ENCODE measurements at regions not wholly inside any gene's neighbourhood (a gene's known extent, or its start where the extent isn't known, plus 50 kb on each side); places are given as distances from the start of the nearest gene placed in this dataset.

- DNase-seq: no peak
Measured at GRCh38 chr5:6161257-6161656, 217.1 kb downstream of the MED10 start.

- no peak for DNase-seq
Measured at GRCh38 chr5:6159832-6160430, 218.4 kb downstream of the MED10 start.

- peak; percentile 70 for DNase-seq
Measured at GRCh38 chr5:6158974-6159831, 219.1 kb downstream of the MED10 start.

- DNase-seq: no peak
Measured at GRCh38 chr5:6154216-6154615, 224.1 kb downstream of the MED10 start.

- no peak for DNase-seq
Measured at GRCh38 chr5:6146271-6146670, 232.1 kb downstream of the MED10 start.

DNA sequence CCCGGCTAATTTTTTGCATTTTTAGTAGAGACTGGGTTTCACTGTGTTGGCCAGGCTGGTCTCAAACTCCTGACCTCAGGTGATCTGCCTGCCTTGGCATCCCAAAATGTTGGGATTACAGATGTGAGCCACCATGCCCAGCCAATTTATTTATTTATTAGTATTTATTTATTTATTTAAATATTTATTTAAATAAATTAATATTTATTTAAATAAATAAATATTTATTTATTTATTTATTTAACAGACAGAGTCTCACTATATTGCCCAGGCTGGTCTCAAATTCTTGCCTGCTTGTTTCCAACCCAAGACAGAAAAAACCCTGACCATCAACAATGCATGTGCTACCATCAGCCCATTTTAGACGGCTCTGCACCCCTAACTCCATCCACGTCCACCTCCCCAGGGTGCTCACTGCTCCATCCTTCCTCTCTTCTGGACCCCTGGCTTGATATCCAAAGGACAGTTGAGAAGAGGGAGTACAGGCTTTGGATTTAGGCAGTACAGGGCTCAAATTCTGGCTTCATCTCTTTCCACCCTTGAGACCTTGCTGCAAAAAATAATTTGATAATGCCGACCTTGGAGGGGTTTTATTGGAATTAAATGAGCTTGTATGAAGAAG lies 232.6 kb downstream of the MED10 start:
- no peak for DNase-seq

DNA sequence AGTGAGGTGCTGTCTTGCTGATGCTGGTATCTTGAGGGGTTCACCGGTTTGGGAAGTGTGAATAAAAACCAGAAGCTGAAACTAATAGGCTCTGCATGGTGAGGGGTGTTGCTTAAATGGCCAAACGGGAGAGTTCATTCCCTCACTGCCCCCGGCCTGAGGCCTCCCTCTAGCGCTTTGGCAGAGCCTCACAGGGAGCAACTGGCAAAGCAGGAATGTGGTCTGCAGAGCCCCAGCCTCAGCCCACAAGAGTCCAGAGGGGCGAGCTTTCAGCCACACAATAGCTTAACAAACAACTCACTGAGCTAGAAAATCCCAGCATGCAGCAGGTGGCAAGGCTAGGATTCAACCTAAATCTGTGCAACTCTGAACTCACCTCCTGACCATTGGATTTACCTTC lies 234.8 kb downstream of the MED10 start:
- no peak for DNase-seq

DNA sequence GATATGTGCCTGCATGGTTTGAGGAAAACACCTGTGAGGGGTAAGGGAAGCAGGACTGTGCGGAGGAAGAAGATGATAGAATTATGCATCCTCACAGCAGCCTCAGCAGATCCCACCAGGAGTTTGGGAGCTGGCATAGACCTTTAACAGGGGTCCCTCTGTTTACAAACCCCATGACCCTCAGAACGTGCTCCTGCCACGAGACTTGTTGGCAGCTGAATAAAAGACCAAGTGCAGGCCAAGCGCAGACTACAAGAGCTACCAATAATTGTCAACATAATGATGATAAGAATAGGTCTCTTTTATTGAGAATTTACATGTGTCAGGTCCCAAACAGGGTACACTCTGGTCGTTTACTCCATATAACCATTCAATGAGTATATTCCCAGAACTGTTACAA lies 236.0 kb downstream of the MED10 start:
- DNase-seq: no peak

DNA sequence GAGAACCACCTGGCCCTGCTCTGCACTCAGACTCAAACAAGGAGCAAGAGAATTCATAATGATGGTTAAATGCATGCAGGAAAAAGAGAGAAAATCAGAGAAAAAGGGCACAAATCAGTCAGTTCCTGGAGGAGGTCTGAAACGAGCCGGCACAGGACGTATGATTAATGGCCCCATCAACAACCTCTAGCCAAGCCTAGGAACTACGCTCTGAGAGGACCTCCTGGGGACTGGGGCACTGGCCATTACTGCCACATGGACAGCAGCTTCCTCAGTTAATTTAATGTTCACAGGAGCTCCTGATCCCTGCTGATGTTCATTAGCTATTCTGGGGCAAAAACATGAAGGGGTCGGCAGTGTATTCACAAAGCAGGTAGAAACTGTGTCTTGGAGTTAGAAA lies 238.1 kb downstream of the MED10 start:
- DNase-seq: no peak

DNA sequence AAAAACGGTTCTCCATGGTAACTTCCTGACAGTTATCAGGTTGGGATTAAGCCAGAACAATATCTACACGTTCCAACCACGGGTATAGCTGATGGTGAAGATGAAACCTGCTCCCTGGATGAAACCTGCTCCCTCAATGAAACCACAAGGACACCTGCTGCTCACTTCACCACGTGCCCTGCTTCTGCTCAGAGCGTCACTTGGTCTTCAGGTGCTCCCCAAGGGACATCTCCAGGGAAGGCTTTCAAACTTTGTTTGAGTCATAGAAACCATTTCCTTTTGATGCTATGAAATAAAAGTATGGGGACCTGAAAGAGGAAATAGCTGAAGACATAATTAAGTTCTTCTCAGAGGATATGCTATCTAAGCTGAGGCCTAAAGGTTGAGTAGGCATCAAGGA lies 242.4 kb downstream of the MED10 start:
- DNase-seq: peak; percentile 5

DNA sequence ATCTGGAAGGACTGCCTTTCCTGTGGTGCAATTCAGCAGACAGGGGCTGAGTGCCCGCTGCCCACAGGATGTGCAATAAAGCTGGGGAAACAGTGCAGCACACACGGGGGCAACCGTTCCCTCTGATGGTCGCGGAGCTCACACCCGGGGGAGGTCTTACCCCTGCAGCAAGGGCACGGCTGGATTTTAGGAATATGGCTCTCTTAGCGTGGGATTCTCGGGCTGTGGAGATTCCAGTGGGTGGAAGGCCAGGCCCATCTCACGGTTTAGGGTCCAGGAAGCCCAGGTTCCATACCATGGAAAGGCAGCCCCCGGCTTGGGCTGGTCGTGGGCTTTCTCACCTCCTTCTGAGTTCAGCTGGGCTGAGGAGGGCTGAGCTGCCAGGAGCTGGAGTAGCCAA lies 244.1 kb downstream of the MED10 start:
- no peak for DNase-seq

- no peak for DNase-seq
Measured at GRCh38 chr5:6125781-6126180, 252.6 kb downstream of the MED10 start.

DNA sequence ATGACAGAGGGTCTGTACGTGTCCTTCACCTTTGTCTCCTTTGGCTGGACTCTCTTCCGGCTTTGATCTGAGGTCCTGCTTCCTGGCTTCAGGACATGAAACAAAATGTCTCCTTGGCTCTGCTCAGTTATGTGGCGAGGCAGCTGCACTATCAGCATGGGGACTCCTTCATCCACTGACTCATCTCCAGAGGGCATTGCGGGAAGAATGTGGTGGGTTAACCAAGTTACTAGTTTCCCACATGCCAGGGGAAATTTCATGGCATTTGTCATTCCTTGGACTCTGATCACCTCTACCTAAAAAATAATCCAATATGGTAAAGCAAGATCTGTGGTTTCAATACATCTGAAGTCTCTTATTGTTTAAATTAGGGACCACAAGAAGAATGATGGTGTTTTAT lies 259.7 kb downstream of the MED10 start:
- DNase-seq: no peak

GRCh38 chr5:6117212-6117611 lies 261.1 kb downstream of the MED10 start:
- DNase-seq: no peak

GRCh38 chr5:6115852-6116251 lies 262.5 kb downstream of the MED10 start:
- no peak for DNase-seq

- no peak for DNase-seq
Measured at GRCh38 chr5:6112538-6112937, 265.8 kb downstream of the MED10 start.

- no peak for DNase-seq
Measured at GRCh38 chr5:6112125-6112524, 266.2 kb downstream of the MED10 start.

GRCh38 chr5:6111131-6111530 lies 267.2 kb downstream of the MED10 start:
- no peak for DNase-seq

- no peak for DNase-seq
Measured at GRCh38 chr5:6110441-6111005, 267.8 kb downstream of the MED10 start.

- no peak for DNase-seq
Measured at GRCh38 chr5:6108981-6109825, 269.1 kb downstream of the MED10 start.

GRCh38 chr5:6108540-6108848 lies 269.9 kb downstream of the MED10 start:
- no peak for DNase-seq

- no peak for DNase-seq
Measured at GRCh38 chr5:6107675-6108539, 270.4 kb downstream of the MED10 start.
